ENCODE measurements at regions not wholly inside any gene's neighbourhood (a gene's known extent, or its start where the extent isn't known, plus 50 kb on each side); places are given as distances from the start of the nearest gene placed in this dataset.

- Histone ChIP-seq H3K4me1 (no peaks in the 10 kb centered on the region), H3K27ac (no peak overlapping the region), H3K9me3 (no peaks in the 10 kb centered on the region), H3K27me3 (peaks cover 0 to 4% of the 10 kb centered on the region in 2 donors), H3K4me3 (no peak overlapping the region), H3K36me3 (no peaks in the 10 kb centered on the region)
- DNase-seq = no peak
- no peak for ATAC-seq
- TF ChIP-seq POLR2A (IDR thresholded peaks at IDR 0.05) (no peak), CTCF (IDR thresholded peaks at IDR 0.05) (no peak)
- intact Hi-C loops (cut with DNase I) = no loop called here
Measured at GRCh38 chr20:56940466-56940865, 311.4 kb downstream of the TFAP2C start.

GRCh38 chr20:56941101-56941686 lies 312.1 kb downstream of the TFAP2C start:
- no peak for TF ChIP-seq CTCF (IDR thresholded peaks at IDR 0.05)
- TF ChIP-seq POLR2A (IDR thresholded peaks at IDR 0.05) = no peak
- no peaks in the 10 kb centered on the region for H3K9me3 ChIP-seq
- intact Hi-C loops (cut with DNase I) = no loop called here
- no peak overlapping the region for H3K4me3 ChIP-seq
- H3K27me3 ChIP-seq = no peaks in the 10 kb centered on the region
- no peaks in the 10 kb centered on the region for H3K36me3 ChIP-seq
- WGBS (ENCODE audit: insufficient coverage, low coverage, low lambda C conversion rate, missing lambda C conversion rate) = 21% methylated on average over 4 of the region's 8 CpGs
- DNase-seq (no peak), ATAC-seq (no peak)
- H3K4me1 ChIP-seq = no peaks in the 10 kb centered on the region
- H3K27ac ChIP-seq = no peak overlapping the region

- intact Hi-C loops (cut with DNase I) = no loop called here
- no peak for DNase-seq
- 47% methylated on average over 15 of the region's 17 CpGs for WGBS (ENCODE audit: insufficient coverage, low coverage, low lambda C conversion rate, missing lambda C conversion rate)
- no peak for ATAC-seq
- TF ChIP-seq POLR2A (IDR thresholded peaks at IDR 0.05) = no peak
- TF ChIP-seq CTCF (IDR thresholded peaks at IDR 0.05) = no peak
- no peak overlapping the region for H3K4me3 ChIP-seq
- no peaks in the 10 kb centered on the region for H3K36me3 ChIP-seq
- no peaks in the 10 kb centered on the region for H3K4me1 ChIP-seq
- no peaks in the 10 kb centered on the region for H3K9me3 ChIP-seq
- H3K27me3 ChIP-seq = no peaks in the 10 kb centered on the region
- H3K27ac ChIP-seq = no peak overlapping the region
Measured at GRCh38 chr20:56943946-56944945, 315.1 kb downstream of the TFAP2C start.

GRCh38 chr20:56945057-56945456 lies 316.0 kb downstream of the TFAP2C start:
- intact Hi-C loops (cut with DNase I) = no loop called here

More at GRCh38 chr20:56945057-56945456, 316.0 kb downstream of the TFAP2C start:
- DNase-seq (no peak), ATAC-seq (no peak)
- Histone ChIP-seq H3K27ac (no peak overlapping the region), H3K27me3 (no peaks in the 10 kb centered on the region), H3K4me1 (no peaks in the 10 kb centered on the region), H3K36me3 (no peaks in the 10 kb centered on the region), H3K4me3 (no peak overlapping the region), H3K9me3 (no peaks in the 10 kb centered on the region)
- TF ChIP-seq CTCF (IDR thresholded peaks at IDR 0.05) = no peak
- no peak for TF ChIP-seq POLR2A (IDR thresholded peaks at IDR 0.05)
- 30% methylated on average over 5 of the region's 5 CpGs for WGBS (ENCODE audit: insufficient coverage, low coverage, low lambda C conversion rate, missing lambda C conversion rate)

Data from right lobe of liver (tissue), 6 donors.